HG03175 (cell line): ENCODE measurements at regions not wholly inside any gene's neighbourhood (a gene's known extent, or its start where the extent isn't known, plus 50 kb on each side); places are given as distances from the start of the nearest gene placed in this dataset.

Experiments used
- ATAC-seq: cut with Tn5 transposase; IDR thresholded peaks from one replicate; pipeline ENCODE4 v1.9.1; 2021; ENCODE audit warnings: mild to moderate bottlenecking, moderate library complexity; ENCODE audit not compliant: unreplicated experiment

GRCh38 chr6:140069576-140069975 is 695.1 kb upstream of the CITED2 start:
- ATAC-seq = no peak

- ATAC-seq = no peak
Observed at GRCh38 chr6:140068801-140069200, 694.4 kb upstream of the CITED2 start.

GRCh38 chr6:140064366-140064765 is 689.9 kb upstream of the CITED2 start:
- ATAC-seq = no peak

GRCh38 chr6:140063021-140063399 is 688.6 kb upstream of the CITED2 start:
- ATAC-seq = no peak

GRCh38 chr6:140062043-140063020 is 687.9 kb upstream of the CITED2 start:
- ATAC-seq = no peak

- ATAC-seq = no peak
Observed at GRCh38 chr6:140061110-140062042, 686.9 kb upstream of the CITED2 start.

GRCh38 chr6:140059947-140060346 is 685.5 kb upstream of the CITED2 start:
- no peak for ATAC-seq

- ATAC-seq = no peak
Observed at GRCh38 chr6:140058863-140059262, 684.4 kb upstream of the CITED2 start.

GRCh38 chr6:140052736-140053729 is 678.6 kb upstream of the CITED2 start:
- no peak for ATAC-seq

- no peak for ATAC-seq
Observed at GRCh38 chr6:140051521-140052512, 677.4 kb upstream of the CITED2 start.

GRCh38 chr6:140050101-140050995 is 675.9 kb upstream of the CITED2 start:
- ATAC-seq = no peak

GRCh38 chr6:140049251-140049650 is 674.8 kb upstream of the CITED2 start:
- no peak for ATAC-seq

- ATAC-seq = no peak
Observed at GRCh38 chr6:140048202-140048790, 673.8 kb upstream of the CITED2 start.

GRCh38 chr6:140047321-140047720 is 672.9 kb upstream of the CITED2 start:
- no peak for ATAC-seq

GRCh38 chr6:140046016-140046632 is 671.7 kb upstream of the CITED2 start:
- ATAC-seq = no peak

GRCh38 chr6:140045116-140045515 is 670.7 kb upstream of the CITED2 start:
- no peak for ATAC-seq

- no peak for ATAC-seq
Observed at GRCh38 chr6:140044626-140045025, 670.2 kb upstream of the CITED2 start.
